Hepatocyte (in vitro differentiated cells): ENCODE measurements at regions not wholly inside any gene's neighbourhood (a gene's known extent, or its start where the extent isn't known, plus 50 kb on each side); places are given as distances from the start of the nearest gene placed in this dataset.

Experiments
- DNase-seq: peaks from one replicate; pipeline ENCODE4 v3.0.0-alpha.2; 2016; ENCODE audit warnings: low spot score
- H2AFZ ChIP-seq: fragments of 200-600 bp; sonication (generic); 2 replicates; pipeline ENCODE4 v1.6.0; 2016; ENCODE audit warnings: antibody characterized with exemption, mild to moderate bottlenecking
- H3K27ac ChIP-seq: fragments of 200-600 bp; sonication (generic); 2 replicates; pipeline ENCODE4 v1.5.1; 2016; ENCODE audit warnings: mild to moderate bottlenecking
- H3K27me3 ChIP-seq: fragments of 200-600 bp; sonication (generic); 2 replicates; pipeline ENCODE4 v1.6.1; 2016
- H3K36me3 ChIP-seq: fragments of 200-600 bp; sonication (generic); replicated peaks from 2 replicates; pipeline ENCODE4 v1.5.1; 2016; ENCODE audit warnings: low read depth; ENCODE audit not compliant: insufficient read depth
- H3K4me1 ChIP-seq: fragments of 200-600 bp; sonication (generic); 2 replicates; pipeline ENCODE4 v1.5.1; 2016; ENCODE audit warnings: mild to moderate bottlenecking, moderate library complexity; ENCODE audit not compliant: insufficient read depth
- H3K4me2 ChIP-seq: fragments of 200-600 bp; sonication (generic); 2 replicates; pipeline ENCODE4 v1.6.0; 2016
- H3K4me3 ChIP-seq: fragments of 200-600 bp; sonication (generic); 2 replicates; pipeline ENCODE4 v1.5.1; 2016; ENCODE audit warnings: mild to moderate bottlenecking
- H3K79me2 ChIP-seq: fragments of 200-600 bp; sonication (generic); 2 replicates; pipeline ENCODE4 v1.6.0; 2017; ENCODE audit warnings: mild to moderate bottlenecking
- H3K9me2 ChIP-seq: fragments of 200-600 bp; sonication (generic); replicated peaks from 2 replicates; pipeline ENCODE4 v1.6.0; 2017; ENCODE audit warnings: mild to moderate bottlenecking; ENCODE audit not compliant: insufficient read depth
- H3K9me3 ChIP-seq: fragments of 200-600 bp; sonication (generic); 2 replicates; pipeline ENCODE4 v1.5.1; 2016; ENCODE audit warnings: low read depth, mild to moderate bottlenecking
- H4K20me1 ChIP-seq: fragments of 200-600 bp; sonication (generic); 2 replicates; pipeline ENCODE4 v1.6.0; 2016; ENCODE audit warnings: mild to moderate bottlenecking; ENCODE audit not compliant: insufficient read depth, poor library complexity, severe bottlenecking
- CTCF ChIP-seq: fragments of 200-600 bp; sonication (generic); IDR thresholded peaks from 2 replicates; pipeline ENCODE4 v1.5.1; 2016; ENCODE audit warnings: antibody characterized with exemption, mild to moderate bottlenecking; ENCODE audit not compliant: poor library complexity
- EZH2 ChIP-seq: fragments of 200-600 bp; sonication (generic); IDR thresholded peaks from 2 replicates; pipeline ENCODE4 v1.6.1; 2016; ENCODE audit warnings: antibody characterized with exemption, mild to moderate bottlenecking, borderline replicate concordance
- EZH2phosphoT487 ChIP-seq: fragments of 200-600 bp; sonication (generic); IDR thresholded peaks from one replicate; pipeline ENCODE4 v1.6.1; 2018; ENCODE audit warnings: antibody characterized with exemption, mild to moderate bottlenecking, low read depth, moderate library complexity; ENCODE audit not compliant: unreplicated experiment, severe bottlenecking
- WGBS: methylation state at CpG from one replicate; pipeline ENCODE4 v1.1.6; 2016; ENCODE audit warnings: low lambda C conversion rate; ENCODE audit errors: missing lambda C conversion rate; 5-methylcytosine and 5-hydroxymethylcytosine counted together

GRCh38 chr7:19401461-19401860 is 256.2 kb upstream of the FERD3L start:
- Histone ChIP-seq H3K27me3 (no peaks in the 10 kb centered on the region), H4K20me1 (no peaks in the 10 kb centered on the region), H3K36me3 (no peaks in the 10 kb centered on the region), H3K4me3 (no peak overlapping the region), H3K9me3 (no peaks in the 10 kb centered on the region), H2AFZ (no peak overlapping the region), H3K4me1 (no peaks in the 10 kb centered on the region), H3K9me2 (no peaks in the 10 kb centered on the region), H3K79me2 (no peaks in the 10 kb centered on the region), H3K4me2 (no peak overlapping the region), H3K27ac (no peak overlapping the region)
- WGBS: 47% methylated on average over 2 of the region's 2 CpGs
- TF ChIP-seq EZH2phosphoT487 (no peak), EZH2 (no peak), CTCF (no peak)
- DNase-seq: no peak

- Histone ChIP-seq H3K4me3 (no peak overlapping the region), H3K79me2 (no peaks in the 10 kb centered on the region), H3K9me3 (no peaks in the 10 kb centered on the region), H3K27ac (no peak overlapping the region), H3K9me2 (no peaks in the 10 kb centered on the region), H3K27me3 (no peaks in the 10 kb centered on the region), H3K36me3 (no peaks in the 10 kb centered on the region), H2AFZ (no peak overlapping the region), H3K4me1 (no peaks in the 10 kb centered on the region), H3K4me2 (no peak overlapping the region), H4K20me1 (no peaks in the 10 kb centered on the region)
- DNase-seq: no peak
- 28% methylated on average over 4 of the region's 4 CpGs for WGBS
- TF ChIP-seq EZH2 (no peak), CTCF (no peak), EZH2phosphoT487 (no peak)
Measured at GRCh38 chr7:19400758-19401254, 255.6 kb upstream of the FERD3L start.

GRCh38 chr7:19397911-19398310 is 252.7 kb upstream of the FERD3L start:
- no peaks in the 10 kb centered on the region for H3K36me3 ChIP-seq
- H3K4me1 ChIP-seq: no peaks in the 10 kb centered on the region
- DNase-seq: no peak
- H2AFZ ChIP-seq: no peak overlapping the region
- 87% methylated on average over 4 of the region's 4 CpGs for WGBS
- no peak overlapping the region for H3K27ac ChIP-seq
- no peaks in the 10 kb centered on the region for H3K9me3 ChIP-seq
- no peak overlapping the region for H3K4me2 ChIP-seq
- no peaks in the 10 kb centered on the region for H3K9me2 ChIP-seq
- H3K4me3 ChIP-seq: no peak overlapping the region
- H4K20me1 ChIP-seq: no peaks in the 10 kb centered on the region
- TF ChIP-seq CTCF (no peak), EZH2 (no peak), EZH2phosphoT487 (no peak)
- H3K27me3 ChIP-seq: no peaks in the 10 kb centered on the region
- no peaks in the 10 kb centered on the region for H3K79me2 ChIP-seq

GRCh38 chr7:19392246-19392645 is 247.0 kb upstream of the FERD3L start:
- no peak overlapping the region for H3K4me2 ChIP-seq

More at GRCh38 chr7:19392246-19392645, 247.0 kb upstream of the FERD3L start:
- Histone ChIP-seq H3K27ac (no peak overlapping the region), H2AFZ (no peak overlapping the region), H3K9me2 (no peaks in the 10 kb centered on the region), H3K27me3 (no peaks in the 10 kb centered on the region), H3K9me3 (no peaks in the 10 kb centered on the region), H4K20me1 (no peaks in the 10 kb centered on the region), H3K4me1 (no peaks in the 10 kb centered on the region), H3K36me3 (no peaks in the 10 kb centered on the region), H3K4me3 (no peak overlapping the region), H3K79me2 (no peaks in the 10 kb centered on the region)
- DNase-seq: no peak
- no peak for TF ChIP-seq CTCF
- no peak for TF ChIP-seq EZH2
- no peak for TF ChIP-seq EZH2phosphoT487
- 43% methylated on average over 3 of the region's 3 CpGs for WGBS
